B cell (primary cell): ENCODE measurements at regions not wholly inside any gene's neighbourhood (a gene's known extent, or its start where the extent isn't known, plus 50 kb on each side); places are given as distances from the start of the nearest gene placed in this dataset.

Experiments
- ATAC-seq: fragments of 200-7000 bp; cut with Tn5 transposase; one replicate; pipeline ENCODE4 v1.10.0; 2021; ENCODE audit warnings: low read depth, mild to moderate bottlenecking, moderate number of reproducible peaks, moderate library complexity
- CTCF ChIA-PET: fragments of 350-600 bp; sonication (Branson Sonifier 250); formaldehyde crosslinking; loops from one replicate; lab custom pipeline; 2021; ENCODE audit warnings: antibody characterized with exemption, inconsistent platforms; lab: Charles Lee
- POLR2A ChIA-PET: fragments of 350-600 bp; sonication (Branson Sonifier 250); formaldehyde crosslinking; loops from one replicate; lab custom pipeline; 2021; ENCODE audit warnings: antibody characterized with exemption; lab: Charles Lee
- DNase-seq: peaks from one replicate; pipeline ENCODE4 v3.0.0; 2013
- H2AFZ ChIP-seq: 2 replicates; pipeline ENCODE4 v1.6.1; 2012; ENCODE audit warnings: mild to moderate bottlenecking, low read depth, low read length; ENCODE audit not compliant: insufficient read depth, poor library complexity, severe bottlenecking
- H3K27ac ChIP-seq, 2 donors: 1 replicate in 1 of 2; 2 replicates in 1 of 2; pipeline ENCODE4 v1.5.1; 2012 to 2013; ENCODE audit warnings: low read length in 2 of 2, mild to moderate bottlenecking in 2 of 2, moderate library complexity in 1 of 2
- H3K27me3 ChIP-seq, 4 experiments: fragments of 200-600 bp in 1 of 4; sonication (generic) in 1 of 4; replicated peaks in 1 of 4; 1 replicate in 2 of 4; 2 replicates in 2 of 4; pipeline versions ENCODE4 v1.6.1 to v1.7.0; 2013 to 2016; ENCODE audit warnings: low read length in 3 of 4, mild to moderate bottlenecking in 2 of 4, mixed read lengths in 1 of 4, moderate library complexity in 1 of 4; ENCODE audit not compliant: insufficient read depth in 4 of 4, control insufficient read depth in 3 of 4; ENCODE audit errors: control extremely low read depth in 1 of 4
- H3K36me3 ChIP-seq, 2 experiments: replicated peaks in 1 of 2; 1 replicate in 1 of 2; 2 replicates in 1 of 2; pipeline versions ENCODE4 v1.6.1 to v1.7.1; 2013; ENCODE audit warnings: low read length in 1 of 2; ENCODE audit not compliant: insufficient read depth in 2 of 2, control insufficient read depth in 1 of 2; ENCODE audit errors: control extremely low read depth in 1 of 2, extremely low read depth in 1 of 2
- H3K4me1 ChIP-seq, 2 donors: fragments of 200-600 bp in 1 of 2; sonication (generic) in 1 of 2; 1 replicate in 1 of 2; 2 replicates in 1 of 2; pipeline versions ENCODE4 v1.5.1 to v1.6.1; 2013 to 2017; ENCODE audit warnings: low read length in 2 of 2; ENCODE audit not compliant: control insufficient read depth in 2 of 2, insufficient read depth in 2 of 2
- H3K4me2 ChIP-seq: replicated peaks from 2 replicates; pipeline ENCODE3; 2012; ENCODE audit warnings: mild to moderate bottlenecking, low read depth, low read length; ENCODE audit not compliant: poor library complexity, severe bottlenecking
- H3K4me3 ChIP-seq, 5 experiments: fragments of 200-600 bp in 1 of 5; sonication (generic) in 1 of 5; 1 replicate in 3 of 5; 2 replicates in 2 of 5; pipeline versions ENCODE4 v1.5.1 to v1.7.0; 2011 to 2016; ENCODE audit warnings: low read length in 4 of 5, mild to moderate bottlenecking in 4 of 5, low read depth in 2 of 5, control low read depth in 1 of 5, moderate library complexity in 1 of 5; ENCODE audit not compliant: insufficient read depth in 1 of 5; ENCODE audit errors: control extremely low read depth in 1 of 5, extremely low read depth in 1 of 5
- H3K79me2 ChIP-seq: fragments of 200-600 bp; sonication (generic); one replicate; pipeline ENCODE4 v1.6.0; 2016; ENCODE audit warnings: low read length; ENCODE audit not compliant: control insufficient read depth, insufficient read depth
- H3K9ac ChIP-seq: fragments of 200-600 bp; sonication (generic); 2 replicates; pipeline ENCODE4 v1.6.1; 2017; ENCODE audit warnings: mild to moderate bottlenecking, low read length, moderate library complexity
- H3K9me3 ChIP-seq, 3 donors: one replicate each; pipeline versions ENCODE4 v1.6.1 to v1.7.1; 2013; ENCODE audit warnings: low read length in 2 of 3; ENCODE audit not compliant: control insufficient read depth in 2 of 3, insufficient read depth in 1 of 3; ENCODE audit errors: control extremely low read depth in 1 of 3
- H4K20me1 ChIP-seq: 2 replicates; pipeline ENCODE4 v1.6.0; 2012; ENCODE audit warnings: mild to moderate bottlenecking, low read length; ENCODE audit not compliant: insufficient read depth, control insufficient read depth, poor library complexity, severe bottlenecking
- H3K27ac Mint-ChIP-seq: one replicate; pipeline ENCODE4 v1.8.0; 2021; ENCODE audit warnings: mixed read lengths
- H3K27me3 Mint-ChIP-seq: one replicate; pipeline ENCODE4 v1.8.0; 2021; ENCODE audit warnings: mixed read lengths
- H3K4me1 Mint-ChIP-seq: one replicate; pipeline ENCODE4 v1.8.0; 2021; ENCODE audit warnings: mixed read lengths
- H3K4me3 Mint-ChIP-seq: one replicate; pipeline ENCODE4 v1.8.0; 2021; ENCODE audit warnings: mixed read lengths
- H3K9me3 Mint-ChIP-seq: one replicate; pipeline ENCODE4 v1.8.0; 2022; ENCODE audit warnings: mixed read lengths; ENCODE audit not compliant: insufficient read depth
- CTCF ChIP-seq: fragments of 200-600 bp; IDR thresholded peaks from one replicate; pipeline ENCODE4 v1.8.0; 2022; ENCODE audit warnings: antibody characterized with exemption, mild to moderate bottlenecking
- EZH2 ChIP-seq: IDR thresholded peaks from 2 replicates; pipeline ENCODE4 v1.6.1; 2012; ENCODE audit warnings: borderline replicate concordance, low read depth, mild to moderate bottlenecking, moderate library complexity, low read length; ENCODE audit not compliant: insufficient read depth, poor library complexity, severe bottlenecking
- WGBS: methylation state at CpG from one replicate; pipeline ENCODE4 v1.1.5; 2013; ENCODE audit warnings: missing lambda C conversion rate; ENCODE audit not compliant: insufficient coverage; 5-methylcytosine and 5-hydroxymethylcytosine counted together
- intact Hi-C: fragments of 100-400 bp; cut with micrococcal nuclease; formaldehyde crosslinking; loops from one replicate; pipeline ENCODE4 v1.10.0; 2022

GRCh38 chr13:105907319-105908019 is 628.0 kb downstream of the EFNB2 start:
- Histone ChIP-seq H3K4me2 (no peak overlapping the region), H3K79me2 (no peaks in the 10 kb centered on the region), H4K20me1 (no peaks in the 10 kb centered on the region), H3K27me3 (no peaks in the 10 kb centered on the region), H3K4me1 (no peaks in the 10 kb centered on the region), H3K4me3 (no peak overlapping the region), H3K27ac (no peak overlapping the region), H3K9me3 (no peaks in the 10 kb centered on the region), H3K9ac (no peak overlapping the region), H2AFZ (no peak overlapping the region), H3K36me3 (no peaks in the 10 kb centered on the region)
- Mint-ChIP-seq H3K27ac (no peak overlapping the region), H3K4me3 (no peak overlapping the region), H3K9me3 (peaks cover 3% of the 10 kb centered on the region), H3K4me1 (no peaks in the 10 kb centered on the region), H3K27me3 (no peaks in the 10 kb centered on the region)
- TF ChIP-seq EZH2 (no peak), CTCF (no peak)
- intact Hi-C loops, result no loop called here
- no peak for DNase-seq
- CTCF ChIA-PET, result no interaction called here
- no peak for ATAC-seq
- POLR2A ChIA-PET, result no interaction called here
- 100% methylated on average over 1 of the region's 3 CpGs for WGBS

- Histone ChIP-seq H3K27ac (no peak overlapping the region), H3K4me3 (no peak overlapping the region), H3K4me1 (no peaks in the 10 kb centered on the region), H3K36me3 (no peaks in the 10 kb centered on the region), H3K27me3 (no peaks in the 10 kb centered on the region), H3K79me2 (no peaks in the 10 kb centered on the region), H4K20me1 (no peaks in the 10 kb centered on the region), H3K9me3 (no peaks in the 10 kb centered on the region), H3K4me2 (no peak overlapping the region), H3K9ac (no peak overlapping the region), H2AFZ (no peak overlapping the region)
- Mint-ChIP-seq H3K27ac (no peak overlapping the region), H3K4me3 (no peak overlapping the region), H3K4me1 (no peaks in the 10 kb centered on the region), H3K9me3 (peaks cover 3% of the 10 kb centered on the region), H3K27me3 (no peaks in the 10 kb centered on the region)
- DNase-seq, result no peak
- POLR2A ChIA-PET, result no interaction called here
- no peak for TF ChIP-seq EZH2
- TF ChIP-seq CTCF, result no peak
- intact Hi-C loops, result no loop called here
- CTCF ChIA-PET, result no interaction called here
- no peak for ATAC-seq
- 100% methylated on average over 3 of the region's 5 CpGs for WGBS
These were observed 628.7 kb downstream of the EFNB2 start for GRCh38 chr13:105906746-105907145.
